Uterus (tissue), 2 donors: ENCODE measurements at regions not wholly inside any gene's neighbourhood (a gene's known extent, or its start where the extent isn't known, plus 50 kb on each side); places are given as distances from the start of the nearest gene placed in this dataset.
"Not testable (repeated sequence)": the region's sequence is repeated elsewhere in the genome, so short reads cannot be mapped to it uniquely, and the experiment has no call there.

ENCODE experiments used
- CTCF ChIP-seq, 4 experiments: fragments of 200-600 bp in 2 of 4; fragments of 450-650 bp in 2 of 4; sonication (generic) in 2 of 4; IDR thresholded peaks; one replicate each; pipeline ENCODE4 v1.5.1; 2016 to 2019; ENCODE audit warnings: antibody characterized with exemption in 4 of 4, mild to moderate bottlenecking in 2 of 4, moderate library complexity in 1 of 4
- POLR2A ChIP-seq, 2 donors: fragments of 450-650 bp; IDR thresholded peaks; one replicate each; pipeline ENCODE4 v1.6.1; 2016; ENCODE audit warnings: antibody characterized with exemption in 2 of 2, mild to moderate bottlenecking in 1 of 2, moderate library complexity in 1 of 2

DNA sequence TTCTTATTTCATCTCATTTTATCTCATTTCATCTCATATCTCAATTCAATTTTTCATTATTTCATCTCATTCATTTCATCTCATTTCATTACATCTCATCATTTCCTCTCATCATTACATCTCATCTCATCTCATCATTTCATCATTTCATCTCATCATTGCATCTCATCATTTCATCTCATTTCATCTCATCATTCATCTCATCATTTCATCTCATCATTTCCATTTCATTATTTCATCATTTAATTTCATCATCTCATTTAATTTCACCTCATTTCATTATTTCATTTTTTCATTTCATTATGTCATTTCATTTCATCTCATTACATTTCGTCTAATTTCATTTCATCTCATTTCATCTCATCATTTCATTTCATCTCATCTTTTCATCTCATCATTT is 2867.8 kb downstream of the RPIA start:
- TF ChIP-seq CTCF, POLR2A (IDR thresholded peaks at IDR 0.05): not testable (repeated sequence)
